Non-pigmented ciliary epithelial cell (primary cell): ENCODE measurements at regions not wholly inside any gene's neighbourhood (a gene's known extent, or its start where the extent isn't known, plus 50 kb on each side); places are given as distances from the start of the nearest gene placed in this dataset.

Experiments used
- DNase-seq: peaks from one replicate; pipeline ENCODE4 v3.0.0-alpha.2; 2010; ENCODE audit warnings: low read depth

DNA sequence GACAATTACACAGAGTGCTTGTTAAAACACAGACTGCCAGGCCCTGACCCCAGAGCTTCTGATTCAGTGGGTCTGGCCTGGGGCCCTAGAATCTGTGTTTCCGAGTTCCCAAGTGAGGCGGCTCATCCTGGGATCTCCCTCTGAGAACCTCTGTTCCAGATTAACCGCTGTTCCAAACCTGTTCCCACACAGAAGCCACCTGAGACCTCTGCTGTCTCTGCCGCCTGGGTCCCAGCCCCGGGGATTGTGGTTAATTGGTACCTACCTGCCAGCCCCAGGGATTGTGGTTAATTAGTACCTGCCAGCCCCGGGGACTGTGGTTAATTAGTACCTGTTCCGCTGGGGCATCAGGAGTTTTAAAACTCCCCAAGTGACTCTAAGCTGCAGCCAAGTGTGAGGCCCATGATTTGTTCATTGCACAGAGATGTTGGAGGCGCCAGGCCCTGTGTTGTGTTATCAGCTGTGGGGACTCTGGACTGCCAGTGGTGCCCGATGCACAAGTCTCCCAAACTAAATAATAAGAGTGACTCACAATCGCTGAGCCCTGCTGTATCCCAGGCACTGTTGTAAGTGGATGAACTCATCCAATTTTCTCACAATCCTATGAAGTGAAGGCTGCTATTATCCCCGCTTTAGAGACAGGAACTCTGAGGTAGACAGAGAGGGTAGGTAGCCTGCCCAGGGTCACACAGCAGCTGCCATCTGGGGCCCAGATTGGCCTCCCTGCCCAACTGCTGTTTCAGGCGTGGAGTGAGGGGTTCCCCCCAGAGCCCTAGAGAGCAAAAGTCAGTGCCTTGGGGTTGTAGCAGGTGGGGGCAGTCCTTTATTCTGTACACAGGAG lies 219.7 kb downstream of the IRF8 start:
- DNase-seq, result no peak

DNA sequence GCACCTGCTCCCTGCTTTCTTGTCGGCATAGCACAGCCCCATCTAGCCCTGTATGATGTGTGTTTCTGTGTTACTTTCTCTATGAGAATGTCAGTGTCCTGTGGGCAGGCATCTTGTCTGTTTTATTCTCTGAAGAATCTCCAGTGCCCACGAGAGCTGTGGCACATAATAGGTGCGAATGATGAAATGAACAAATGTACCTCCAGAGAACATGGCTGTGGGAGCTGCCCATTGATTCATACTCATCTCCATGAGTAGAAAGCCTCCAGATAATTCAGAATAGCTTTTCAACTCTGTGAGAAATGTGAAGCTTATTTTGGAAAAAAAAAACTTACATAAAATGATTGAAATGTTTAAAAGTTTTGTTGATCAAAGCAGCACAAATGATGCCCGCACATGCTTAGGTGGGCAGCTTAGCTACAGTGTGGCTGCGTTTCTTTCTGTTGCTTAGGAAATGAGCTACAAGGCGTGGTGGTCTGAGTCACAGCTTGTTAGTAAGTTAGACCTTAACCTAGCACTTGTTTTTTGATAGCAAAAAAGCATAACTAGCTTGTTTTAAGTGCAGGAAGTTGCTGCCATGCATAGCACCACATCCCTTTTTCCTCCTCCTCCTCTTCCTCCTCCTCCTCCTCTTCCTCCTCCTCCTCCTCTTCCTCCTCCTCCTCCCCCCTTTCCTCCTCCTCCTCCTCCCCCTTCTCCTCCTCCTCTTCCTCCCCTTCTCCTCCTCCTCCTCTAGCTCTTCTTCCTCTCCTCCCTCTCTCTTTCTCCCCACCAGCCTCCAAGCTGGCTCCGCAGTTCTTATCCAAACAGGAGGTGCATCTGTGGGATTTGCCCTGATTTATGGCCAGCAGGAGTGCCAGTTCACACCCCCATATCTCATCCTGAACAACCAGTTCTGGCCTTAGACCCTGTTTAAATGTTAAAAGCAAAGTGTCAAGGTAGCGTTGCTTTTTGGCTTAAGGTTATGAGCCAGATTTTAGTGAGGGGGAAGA lies 221.5 kb downstream of the IRF8 start:
- DNase-seq, result no peak

DNA sequence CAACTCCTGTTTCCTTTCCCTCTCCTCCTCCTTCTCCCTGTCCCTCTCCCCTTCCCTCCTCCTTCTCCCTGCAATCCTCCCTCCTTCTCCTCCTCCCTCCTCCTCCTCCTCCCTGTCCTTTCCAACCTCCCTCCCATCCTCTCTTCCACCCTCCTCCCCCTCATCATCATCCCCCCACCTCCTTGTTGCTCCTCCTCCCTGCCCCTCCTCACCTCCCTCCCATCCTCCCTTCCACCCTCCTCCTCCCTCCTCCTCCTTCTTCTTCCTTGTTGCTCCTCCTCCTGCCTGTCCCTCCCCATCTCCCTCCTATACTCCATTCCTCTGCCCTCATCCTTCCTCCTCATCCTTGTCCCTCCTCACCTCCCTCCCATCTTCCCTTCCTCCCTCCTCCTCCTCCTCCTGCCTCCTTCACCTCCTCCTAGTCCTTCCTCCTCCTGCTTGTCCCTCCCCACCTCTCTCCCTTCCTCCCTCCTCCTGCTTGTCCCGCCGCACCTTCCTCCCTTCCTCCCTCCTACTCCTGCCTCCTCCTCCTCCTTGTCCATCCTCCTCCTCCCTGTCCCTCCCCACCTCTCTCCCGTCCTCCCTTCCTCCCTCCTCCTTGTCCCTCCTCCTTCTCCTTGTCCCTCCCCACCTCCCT lies 222.5 kb downstream of the IRF8 start:
- no peak for DNase-seq

- DNase-seq, result no peak
Measured at GRCh38 chr16:86122681-86123342, 223.8 kb downstream of the IRF8 start.

DNA sequence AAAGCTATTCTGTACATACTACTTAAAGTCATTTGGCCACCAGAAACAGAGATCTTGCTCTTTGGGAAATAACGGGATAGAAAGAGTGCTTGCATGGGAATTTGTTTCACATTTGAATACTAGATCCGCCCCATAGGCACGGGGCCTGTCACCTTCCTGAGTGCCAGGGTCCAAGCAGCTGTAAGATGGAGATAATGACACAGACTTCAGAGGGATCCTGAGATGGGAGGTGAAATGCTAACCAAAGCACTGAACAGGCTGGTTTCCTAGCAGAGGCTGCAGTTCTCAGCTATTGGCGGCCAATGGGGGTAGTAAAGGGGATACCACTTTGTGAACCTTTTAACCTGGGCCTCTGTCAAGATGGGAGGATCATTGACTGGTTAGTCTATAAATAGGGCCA lies 225.4 kb downstream of the IRF8 start:
- no peak for DNase-seq

- no peak for DNase-seq
Measured at GRCh38 chr16:86126891-86127290, 227.9 kb downstream of the IRF8 start.

DNA sequence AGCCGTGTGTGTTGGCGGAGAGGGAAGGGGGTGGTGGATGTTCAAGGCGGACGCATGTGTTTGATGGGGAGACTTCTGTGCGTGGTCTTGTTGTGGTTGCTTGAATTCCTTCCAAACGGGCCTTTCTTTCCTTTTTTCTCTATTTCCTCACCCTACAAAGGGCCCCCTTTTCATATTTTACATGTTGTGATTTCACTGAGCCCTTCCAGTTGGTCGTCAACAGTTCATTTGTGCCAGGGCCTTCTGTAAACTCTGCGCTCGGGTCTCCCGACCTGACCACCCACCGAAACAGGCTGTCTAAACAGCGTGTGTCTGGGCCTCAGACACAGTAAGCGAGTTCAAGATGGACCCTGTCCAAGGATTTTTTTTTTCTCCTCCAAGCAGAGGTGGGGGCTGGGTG lies 228.4 kb downstream of the IRF8 start:
- no peak for DNase-seq

- DNase-seq, result no peak
Measured at GRCh38 chr16:86128246-86128645, 229.3 kb downstream of the IRF8 start.

DNA sequence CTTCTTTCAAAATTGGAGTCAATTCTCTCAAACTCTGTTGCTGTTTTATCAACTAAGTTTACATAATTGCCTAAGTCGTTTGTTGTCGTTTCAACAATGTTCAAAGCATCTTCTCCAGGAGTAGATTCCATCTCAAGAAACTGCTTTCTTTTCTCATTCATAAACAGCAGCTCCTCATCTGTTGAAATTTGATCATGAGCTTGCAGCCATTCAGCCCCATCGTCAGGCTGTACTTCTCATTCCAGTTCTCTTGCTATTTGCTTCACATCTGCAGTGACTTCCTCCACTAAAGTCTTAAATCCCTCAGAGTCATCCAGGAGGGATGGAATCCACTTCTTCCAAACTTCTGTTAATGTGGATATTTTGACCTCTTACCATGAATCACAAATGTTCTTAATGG lies 230.6 kb downstream of the IRF8 start:
- DNase-seq, result no peak

GRCh38 chr16:86133377-86133776 lies 234.4 kb downstream of the IRF8 start:
- no peak for DNase-seq

GRCh38 chr16:86133847-86134375 lies 234.9 kb downstream of the IRF8 start:
- DNase-seq, result no peak

- no peak for DNase-seq
Measured at GRCh38 chr16:86134802-86135461, 236.0 kb downstream of the IRF8 start.

- DNase-seq, result no peak
Measured at GRCh38 chr16:86137359-86137758, 238.4 kb downstream of the IRF8 start.

DNA sequence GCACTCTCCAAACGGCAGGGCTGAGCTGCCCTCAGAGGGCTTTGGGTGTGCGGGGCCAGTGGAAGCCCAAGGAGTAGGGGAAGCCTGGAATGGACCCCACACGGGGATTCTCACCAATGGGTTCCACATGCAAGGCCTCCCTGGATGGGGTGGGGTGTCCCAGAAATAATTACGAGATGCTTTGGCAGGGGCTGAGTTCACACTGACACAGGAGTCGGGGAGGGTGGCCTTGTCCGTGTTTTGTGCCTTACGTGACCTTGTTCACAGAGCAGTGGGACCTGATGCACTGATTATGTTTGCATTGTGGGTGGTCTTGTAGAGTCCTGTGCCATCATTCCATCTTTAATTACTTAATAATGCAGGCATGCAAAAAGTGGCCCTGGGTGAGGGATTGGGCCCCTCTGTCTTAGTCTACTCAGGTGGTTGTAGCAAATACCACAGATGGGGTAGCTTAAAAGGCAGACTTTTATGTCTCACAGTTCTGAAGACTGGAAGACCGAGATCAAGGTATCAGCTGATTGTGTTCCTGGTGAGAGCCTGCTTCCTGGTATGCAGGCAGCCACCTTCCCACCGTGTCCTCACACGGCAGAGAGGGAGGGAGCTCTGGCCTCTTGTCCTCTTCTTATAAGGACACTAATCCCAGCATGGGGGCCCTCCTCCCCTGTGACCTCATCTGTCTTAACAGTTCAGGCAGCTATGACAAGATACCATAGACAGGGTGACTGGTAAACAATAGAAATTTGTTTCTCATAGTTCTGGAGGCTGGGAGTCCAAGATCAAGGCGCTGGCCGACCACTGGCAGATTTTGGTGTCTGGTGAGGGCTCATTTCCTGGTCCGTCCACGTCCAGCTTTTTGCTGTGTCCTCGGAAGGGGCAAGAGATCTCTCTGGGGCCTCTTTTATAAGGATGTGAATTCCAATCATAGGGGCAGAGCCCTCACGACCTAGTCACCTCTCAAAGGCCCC lies 239.4 kb downstream of the IRF8 start:
- DNase-seq, result no peak

GRCh38 chr16:86142801-86143236 lies 243.9 kb downstream of the IRF8 start:
- DNase-seq, result no peak

DNA sequence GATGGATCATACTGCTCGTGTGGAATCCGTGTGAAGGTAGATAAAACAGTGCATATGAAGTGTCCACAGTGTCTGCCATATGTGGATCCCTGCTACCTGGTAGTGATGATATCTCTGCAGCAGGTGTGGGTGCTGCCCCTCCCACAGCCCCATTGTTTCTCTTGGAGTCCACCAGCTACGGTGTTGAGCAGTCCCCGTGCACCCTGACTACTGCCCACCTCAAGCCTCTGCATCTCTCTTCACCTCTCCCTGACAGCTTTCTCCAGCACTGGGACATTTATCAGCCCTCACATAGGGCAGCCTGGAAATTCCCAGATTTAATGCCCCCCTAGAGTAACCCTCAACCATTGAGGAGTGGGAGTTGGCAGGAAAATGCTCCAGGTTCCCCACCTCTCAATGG lies 244.7 kb downstream of the IRF8 start:
- DNase-seq, result no peak

DNA sequence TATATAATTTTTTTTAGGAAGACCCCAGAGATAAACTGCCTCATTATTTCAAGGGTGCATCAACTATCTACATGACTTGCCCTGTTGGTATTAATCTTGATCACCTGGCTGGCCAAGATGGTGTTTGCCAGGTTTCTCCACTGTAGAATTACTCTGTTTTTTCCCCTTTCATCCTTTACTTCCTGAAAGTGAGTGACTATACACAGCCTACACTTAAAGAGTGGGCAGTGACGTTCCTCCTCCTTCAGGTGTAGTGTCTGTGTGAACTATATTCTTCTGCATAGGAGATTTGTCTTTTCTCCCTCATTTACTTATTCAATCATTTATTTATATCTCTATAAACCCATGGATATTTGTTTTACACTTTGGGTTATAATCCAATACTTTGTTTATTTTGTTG lies 246.7 kb downstream of the IRF8 start:
- DNase-seq, result no peak

DNA sequence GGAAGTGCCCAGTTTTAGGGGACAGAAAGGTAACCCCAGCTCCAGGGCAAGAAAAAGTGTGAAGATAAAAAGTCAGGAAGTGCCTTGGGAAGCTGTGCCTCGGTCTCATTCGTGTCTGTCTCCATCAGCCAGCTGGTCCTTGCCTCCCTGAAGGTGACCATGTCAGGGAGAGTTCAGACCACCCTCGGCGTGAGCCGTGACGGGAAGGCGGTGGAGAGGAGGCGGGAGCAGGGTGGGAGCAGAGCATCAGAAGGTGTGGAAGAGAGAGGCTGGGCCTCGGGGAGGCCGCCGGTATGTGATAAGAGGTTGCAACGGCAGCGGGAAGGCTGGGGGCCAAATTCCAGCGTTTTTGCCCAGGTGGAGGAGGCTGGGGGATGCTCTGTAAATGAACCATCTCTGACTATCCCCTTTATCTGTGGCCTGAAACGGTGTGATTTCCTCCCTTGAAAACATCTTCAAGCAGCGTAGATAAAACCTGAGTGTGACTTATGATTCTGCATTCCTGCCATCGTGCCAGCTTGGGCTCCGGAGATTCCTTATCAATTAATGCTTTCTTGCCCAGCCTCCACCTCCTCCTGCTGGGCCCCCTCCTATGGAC lies 251.8 kb downstream of the IRF8 start:
- no peak for DNase-seq

DNA sequence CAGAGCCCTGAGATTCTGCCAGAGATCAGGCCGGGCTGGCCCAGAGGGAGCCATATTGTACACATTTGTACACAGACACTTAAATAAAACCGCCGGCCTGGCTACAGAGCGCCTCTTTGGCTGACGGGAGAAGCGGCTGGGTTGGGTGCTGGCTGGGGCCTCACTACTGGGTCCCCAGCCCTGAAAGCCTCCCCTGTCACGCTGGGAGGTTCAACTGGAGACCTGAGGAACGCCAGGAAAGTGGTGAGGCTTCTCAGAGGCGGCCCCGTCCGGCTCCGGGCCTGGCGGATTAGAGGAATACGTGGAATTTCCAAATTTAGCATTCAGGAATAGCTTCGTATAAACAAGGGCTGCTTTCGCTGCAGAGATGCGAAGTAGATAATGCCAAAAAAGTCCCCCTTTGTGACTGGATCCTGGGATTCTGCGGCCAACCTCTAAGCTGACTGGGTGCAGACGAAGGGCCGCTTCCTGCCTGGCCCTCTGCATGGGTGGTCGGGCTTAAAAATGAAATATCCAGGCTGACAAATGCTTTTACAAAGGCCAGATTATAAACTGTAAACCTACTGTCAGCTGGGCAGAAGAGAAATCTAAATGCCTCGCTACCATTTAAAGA lies 252.4 kb downstream of the IRF8 start:
- DNase-seq, result no peak
